Stimulated activated CD4-positive, alpha-beta T cell treated with anti-CD3 and anti-CD28 coated beads, Interleukin-1b, Interleukin-23, amount 100 ng/mL, for 48 hours (primary cell): ENCODE measurements at regions not wholly inside any gene's neighbourhood (a gene's known extent, or its start where the extent isn't known, plus 50 kb on each side); places are given as distances from the start of the nearest gene placed in this dataset.

ENCODE experiments used
- DNase-seq: peaks from one replicate; pipeline ENCODE4 v3.0.0-alpha.2; 2020

DNA sequence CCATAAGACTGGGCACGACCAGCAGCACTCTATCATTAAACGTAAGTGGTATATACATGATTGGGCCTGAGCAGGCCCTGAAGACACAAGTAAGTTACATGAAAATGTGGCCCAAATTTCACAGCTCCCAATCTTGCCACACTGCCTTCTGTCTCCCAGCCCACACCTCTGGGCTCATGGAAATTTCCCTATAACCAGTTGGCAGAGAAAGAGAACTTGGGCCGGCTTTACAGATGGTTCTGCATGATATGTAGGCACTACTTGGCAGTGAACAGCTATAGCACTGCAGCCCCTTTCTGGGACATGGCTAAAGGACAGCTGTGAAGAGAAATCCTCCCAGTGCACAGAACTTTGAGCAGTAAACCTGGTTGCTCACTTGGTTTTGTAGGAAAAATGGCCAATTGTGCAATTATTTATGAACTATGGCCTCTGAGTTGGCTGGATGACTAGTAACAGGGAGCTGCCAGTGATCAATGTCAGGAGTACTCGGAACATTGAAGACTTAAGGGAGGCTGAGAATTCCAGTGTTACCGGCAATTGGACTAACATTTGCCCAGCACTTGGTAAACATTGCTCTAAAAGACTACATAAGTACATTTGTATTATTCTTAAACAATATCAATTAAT is 1006.6 kb upstream of the LRRN3 start:
- DNase-seq: no peak

DNA sequence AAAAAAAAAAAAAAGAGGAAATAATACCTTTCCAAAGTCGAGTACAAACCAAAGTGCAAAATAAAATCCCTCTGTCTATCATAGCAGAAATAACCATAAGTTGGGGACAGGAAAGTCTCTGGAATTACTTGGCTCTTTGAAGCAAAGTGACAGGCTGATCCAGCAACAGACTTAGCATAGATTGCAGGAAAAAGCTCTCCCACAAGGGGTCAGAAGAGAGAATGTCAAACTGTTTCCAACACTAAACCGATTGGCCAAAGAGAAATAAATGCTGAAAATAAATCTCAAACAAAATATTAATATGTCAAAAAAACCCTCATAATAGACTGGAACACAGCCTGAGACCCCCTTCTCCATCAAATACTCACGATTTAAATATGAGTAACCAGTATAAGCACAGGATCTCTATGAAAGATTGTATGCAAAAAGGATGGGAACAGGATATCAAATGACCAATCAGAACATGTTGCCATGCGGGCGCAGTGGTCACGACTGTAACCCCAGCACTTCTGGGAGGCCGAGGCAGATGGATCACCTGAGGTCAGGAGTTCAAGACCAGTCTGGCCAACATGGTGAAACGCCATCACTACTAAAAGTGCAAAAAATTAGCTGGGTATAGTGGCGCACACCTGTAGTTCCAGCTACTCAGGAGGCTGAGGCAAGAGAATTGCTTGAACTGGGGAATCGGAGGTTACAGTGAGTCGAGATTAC is 1000.7 kb upstream of the LRRN3 start:
- no peak for DNase-seq

DNA sequence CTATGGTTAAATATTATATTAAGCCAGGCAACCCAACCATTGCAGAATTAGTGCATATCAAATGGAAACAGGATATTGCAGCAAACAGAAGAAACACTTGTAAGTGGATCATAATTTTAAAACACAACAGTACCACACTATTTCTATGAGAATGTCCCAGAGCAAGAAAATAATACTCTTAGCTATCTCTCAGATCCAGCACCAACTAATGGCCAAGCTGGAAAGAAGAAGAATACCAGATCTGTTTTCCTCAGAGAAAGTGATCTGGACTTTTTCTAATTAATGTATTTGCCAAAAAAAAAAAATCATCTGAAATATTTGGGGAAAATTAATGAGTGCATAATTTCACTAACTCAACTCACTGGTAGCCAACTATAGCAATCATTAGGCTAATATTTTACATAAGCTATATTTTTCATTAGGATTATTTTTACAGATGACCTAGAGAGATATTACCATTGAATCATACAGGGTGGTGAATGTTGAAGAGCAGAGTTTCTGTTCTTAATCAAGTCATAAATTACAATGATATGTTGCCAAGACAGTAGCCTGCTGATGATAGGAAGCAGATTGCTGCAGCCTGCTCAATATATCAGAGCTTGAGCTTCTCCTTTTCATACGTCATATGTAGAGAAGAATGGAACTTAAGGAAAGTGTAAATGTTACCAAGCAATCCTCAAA is 995.4 kb upstream of the LRRN3 start:
- no peak for DNase-seq

DNA sequence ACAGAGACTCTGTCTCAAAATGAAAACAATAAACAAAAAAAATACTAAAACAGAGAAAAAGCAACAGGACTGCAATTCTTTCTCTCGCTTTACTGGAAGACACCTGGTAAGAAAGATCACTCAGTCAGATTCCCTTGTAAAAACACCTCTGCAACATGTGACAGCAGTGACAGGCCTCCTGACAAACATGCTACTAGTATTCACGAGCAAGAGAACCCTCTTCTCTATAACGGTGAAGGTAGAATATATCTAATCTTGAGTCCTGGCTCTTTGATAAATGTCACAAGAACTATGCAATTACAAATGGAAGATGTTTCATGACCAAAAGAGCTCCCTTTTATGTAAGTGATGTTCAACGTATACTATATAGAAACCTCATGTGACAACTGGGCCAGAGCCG is 986.7 kb upstream of the LRRN3 start:
- no peak for DNase-seq

DNA sequence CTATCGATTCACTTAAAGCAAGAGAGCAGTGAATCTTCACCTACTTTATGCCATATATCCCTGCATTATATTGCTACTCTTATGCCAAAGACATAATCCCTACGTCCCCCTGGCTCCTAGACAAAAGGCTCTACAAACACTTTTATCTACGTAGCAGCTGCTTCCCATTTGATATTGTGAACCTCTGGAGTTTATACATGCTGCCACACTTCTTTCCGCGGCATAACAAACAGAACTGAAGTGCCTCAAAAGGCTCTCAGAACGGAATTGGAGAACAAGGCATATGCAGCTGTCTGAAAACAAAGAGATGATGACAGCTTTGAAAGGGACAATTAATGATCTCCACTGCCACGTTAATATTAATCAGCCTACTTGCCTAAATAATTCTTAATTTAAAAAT is 985.6 kb upstream of the LRRN3 start:
- DNase-seq: no peak

DNA sequence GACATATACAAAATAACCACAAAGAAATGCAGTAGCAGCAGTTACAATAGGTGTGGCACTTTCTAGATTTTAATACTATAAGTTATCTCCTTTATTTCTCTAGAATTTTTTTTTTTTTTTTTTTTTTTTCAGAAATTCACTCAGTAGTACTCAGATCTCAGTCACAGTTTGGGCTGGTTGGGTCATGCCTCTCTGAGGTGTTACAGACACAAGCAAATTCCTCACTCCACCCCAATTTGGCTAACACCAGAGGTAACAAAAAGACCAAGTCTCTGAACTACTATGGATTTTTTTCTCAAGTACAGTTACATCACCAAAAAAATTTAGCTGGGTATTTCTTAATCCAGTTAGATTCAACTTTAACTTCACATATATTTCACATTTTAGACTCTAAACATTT is 985.1 kb upstream of the LRRN3 start:
- DNase-seq: no peak

DNA sequence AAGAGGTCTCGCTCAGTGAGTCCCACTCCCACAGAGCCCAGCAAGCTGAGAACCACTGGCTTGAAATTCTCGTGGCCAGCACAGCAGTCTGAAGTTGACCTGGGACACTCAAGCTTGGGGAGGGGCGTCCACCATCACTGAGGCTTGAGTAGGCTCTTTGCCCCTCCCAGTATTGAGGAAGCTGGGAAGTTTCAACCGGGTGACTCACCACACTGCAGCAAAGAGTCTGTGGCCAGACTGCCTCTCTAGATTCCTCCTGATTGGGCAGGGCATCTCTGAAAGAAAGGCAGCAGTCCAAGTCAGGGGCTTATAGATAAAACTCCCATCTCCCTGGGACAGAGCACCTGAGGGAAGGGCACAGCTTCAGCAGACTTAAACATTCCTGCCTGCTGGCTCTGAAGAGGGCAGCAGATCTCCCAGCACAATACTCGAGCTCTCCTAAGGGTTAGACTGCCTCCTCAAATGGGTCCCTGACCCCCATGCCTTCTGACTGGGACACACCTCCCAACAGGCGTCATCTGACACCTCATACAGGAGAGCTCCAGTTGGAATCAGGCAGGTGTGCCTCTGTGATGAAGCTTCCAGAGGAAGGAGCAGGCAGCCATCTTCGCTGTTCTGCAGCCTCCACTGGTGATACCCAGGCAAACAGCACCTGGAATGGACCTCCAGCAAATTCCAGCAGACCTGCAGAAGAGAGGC is 970.9 kb upstream of the LRRN3 start:
- DNase-seq: no peak

DNA sequence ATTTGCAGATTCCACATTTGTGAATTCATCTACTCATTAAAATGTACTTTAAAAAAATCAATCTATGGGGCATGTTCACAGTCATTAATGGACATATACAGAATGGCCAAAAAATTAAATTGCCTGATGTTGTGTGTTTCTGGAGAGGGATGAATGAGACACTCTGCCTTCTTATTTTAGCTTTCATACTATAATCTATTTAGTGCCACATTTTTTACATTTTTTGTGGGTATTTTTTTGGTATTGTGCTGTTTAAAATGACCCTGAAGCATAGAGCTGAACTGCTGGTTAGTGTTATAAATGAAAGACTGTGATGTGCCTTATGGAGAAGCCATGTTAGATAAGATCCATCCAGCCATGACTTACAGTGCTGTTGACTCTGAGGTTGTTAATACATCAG is 961.8 kb upstream of the LRRN3 start:
- no peak for DNase-seq

DNA sequence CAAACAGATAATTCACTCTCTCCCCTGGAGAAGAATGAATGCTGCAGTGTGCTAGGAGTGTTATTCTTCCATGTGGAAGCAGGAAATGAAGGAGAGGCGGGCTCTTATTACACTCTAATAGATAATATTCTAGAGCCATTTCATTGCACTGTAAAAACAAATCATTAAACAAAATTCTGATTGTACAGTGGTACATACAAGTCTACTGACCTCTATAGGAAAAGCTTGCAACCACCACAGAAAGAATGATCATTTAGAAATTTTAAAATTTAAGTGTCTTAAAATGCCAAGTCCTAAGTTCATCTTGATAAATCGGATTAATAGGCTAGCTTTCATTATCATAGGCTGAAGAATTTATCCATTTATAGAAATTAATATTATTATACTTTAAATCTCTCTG is 960.3 kb upstream of the LRRN3 start:
- no peak for DNase-seq

DNA sequence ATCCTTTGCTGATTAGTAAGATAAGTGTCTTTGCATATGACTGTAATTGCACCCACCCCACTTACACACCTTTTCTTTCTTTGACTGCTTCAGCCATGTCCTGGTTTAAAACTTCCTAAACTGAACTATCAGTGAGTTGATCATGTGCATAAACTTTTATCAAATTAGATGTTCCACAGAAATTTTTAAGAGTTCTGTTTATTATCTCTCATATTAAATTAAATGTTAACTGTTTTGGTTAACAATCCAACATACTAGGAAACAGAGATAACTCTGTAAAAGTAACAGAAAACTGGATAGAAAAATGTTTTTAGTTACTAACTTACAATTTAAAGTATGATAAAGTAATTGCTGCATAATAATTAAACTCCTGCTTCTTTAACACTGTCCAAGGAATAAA is 959.6 kb upstream of the LRRN3 start:
- no peak for DNase-seq

DNA sequence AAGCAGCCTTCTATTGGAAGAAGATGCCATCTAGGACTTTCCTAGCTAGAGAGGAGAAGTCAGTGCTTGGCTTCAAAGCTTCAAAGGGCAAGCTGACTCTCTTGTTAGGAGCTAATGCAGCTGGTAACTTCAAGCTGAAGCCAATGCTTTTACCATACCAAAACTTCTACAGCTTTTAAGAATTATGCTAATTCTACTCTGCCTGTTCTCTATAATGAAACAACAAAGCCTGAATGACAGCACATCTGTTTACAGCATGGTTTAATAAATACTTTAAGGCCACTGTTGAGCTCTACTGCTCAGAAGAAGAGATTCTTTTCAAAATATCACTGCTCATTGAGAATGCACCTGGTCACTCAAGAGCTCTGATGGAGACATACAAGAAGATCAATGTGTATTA is 951.9 kb upstream of the LRRN3 start:
- no peak for DNase-seq

DNA sequence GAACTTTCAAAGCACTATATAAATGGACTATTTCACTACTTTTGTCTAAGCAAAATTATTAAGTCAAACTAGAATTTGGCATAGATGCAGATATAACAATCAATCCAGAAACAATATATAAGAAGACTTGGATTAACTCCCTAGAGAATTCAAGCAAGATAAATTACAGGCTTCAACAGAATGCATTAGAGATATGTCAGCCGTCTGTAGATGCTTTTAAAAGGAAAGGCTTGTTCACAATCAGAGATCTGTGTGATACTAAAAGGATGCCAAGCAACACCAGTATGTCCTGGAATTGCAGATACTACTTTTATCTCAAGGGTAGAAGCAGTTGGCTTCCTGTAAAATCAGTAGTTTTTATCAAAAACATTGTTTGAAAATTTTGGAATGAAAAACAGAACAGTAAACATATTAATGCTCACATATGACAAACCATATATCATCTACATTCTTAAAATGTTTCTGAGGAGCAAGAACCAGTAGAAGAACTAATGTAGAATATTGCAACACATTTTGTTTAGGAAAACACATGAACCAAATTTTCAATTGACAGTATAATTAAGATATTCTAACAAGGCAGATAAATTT is 947.9 kb upstream of the LRRN3 start:
- no peak for DNase-seq

DNA sequence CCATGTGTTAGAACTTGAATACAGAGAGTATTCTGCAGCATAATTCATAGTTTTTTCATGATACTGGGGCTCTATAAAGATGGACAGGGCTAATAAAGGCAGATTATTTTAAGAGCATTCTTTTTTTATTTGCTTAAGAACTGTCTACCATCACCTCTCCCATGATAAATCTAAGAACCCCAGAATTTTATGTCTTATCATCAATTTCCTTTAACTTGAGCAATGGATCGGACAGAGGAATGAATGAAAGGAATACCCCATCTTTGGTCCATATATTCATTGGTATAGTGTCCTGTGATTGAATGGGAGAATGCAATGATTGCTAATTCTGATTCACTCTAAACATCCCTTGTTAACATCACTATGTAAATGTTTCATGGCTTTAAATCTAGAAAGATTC is 946.3 kb upstream of the LRRN3 start:
- DNase-seq: no peak

DNA sequence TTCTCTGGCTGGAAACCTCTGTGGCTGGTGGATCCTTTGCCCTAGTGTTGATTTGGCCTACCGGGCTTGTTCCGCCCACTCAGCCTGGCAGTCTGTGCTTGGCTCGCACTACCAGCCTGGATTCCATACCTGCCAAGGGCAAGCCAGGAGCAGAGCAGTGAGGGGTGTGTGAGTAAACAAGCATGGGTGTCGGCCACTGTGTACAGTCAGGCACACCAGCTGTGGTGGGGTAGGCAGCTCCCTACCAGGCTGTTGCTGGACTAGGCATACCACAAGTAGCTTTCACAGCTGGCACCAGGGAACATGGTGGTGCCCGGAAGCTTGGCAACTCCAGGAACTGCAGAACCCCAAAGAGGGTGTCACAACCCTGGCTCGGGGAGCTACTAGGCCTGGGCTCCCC is 942.9 kb upstream of the LRRN3 start:
- DNase-seq: no peak

DNA sequence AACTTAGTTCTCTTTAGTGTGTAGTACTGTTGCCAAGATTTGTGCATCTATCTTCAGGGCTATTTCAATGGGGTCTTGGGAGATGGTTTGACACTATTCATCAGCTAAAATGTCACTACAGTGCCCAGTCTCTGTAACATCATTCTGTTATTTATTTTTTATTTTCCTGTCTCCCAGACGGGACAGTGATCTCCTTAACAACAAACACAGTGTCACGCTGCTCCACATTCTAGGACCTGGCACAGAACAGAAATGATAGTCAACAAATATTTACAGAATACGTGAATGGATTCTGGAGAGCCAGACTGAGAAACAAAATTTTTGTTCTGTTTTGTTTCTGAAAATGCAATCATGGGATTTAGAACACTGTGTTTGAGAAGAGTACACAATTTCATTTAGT is 937.7 kb upstream of the LRRN3 start:
- no peak for DNase-seq

DNA sequence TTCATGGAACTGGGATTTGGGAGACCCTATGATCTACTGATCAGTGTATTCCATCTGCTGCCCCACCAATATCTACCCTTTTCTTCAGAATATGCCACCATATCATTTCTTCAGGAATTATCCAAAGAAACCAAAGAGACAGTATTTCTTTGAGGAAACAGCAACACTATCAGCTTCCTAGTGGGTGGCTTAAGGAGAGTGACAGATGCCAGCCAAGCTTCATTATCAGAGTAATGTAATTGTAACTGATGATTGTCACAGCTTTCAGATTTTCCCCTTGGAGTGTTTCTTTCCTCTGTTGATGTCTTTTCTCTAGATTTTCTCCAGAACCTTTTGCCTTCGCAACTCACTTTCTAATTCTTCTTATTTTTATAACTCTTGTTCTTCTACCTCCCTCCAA is 934.4 kb upstream of the LRRN3 start:
- no peak for DNase-seq

DNA sequence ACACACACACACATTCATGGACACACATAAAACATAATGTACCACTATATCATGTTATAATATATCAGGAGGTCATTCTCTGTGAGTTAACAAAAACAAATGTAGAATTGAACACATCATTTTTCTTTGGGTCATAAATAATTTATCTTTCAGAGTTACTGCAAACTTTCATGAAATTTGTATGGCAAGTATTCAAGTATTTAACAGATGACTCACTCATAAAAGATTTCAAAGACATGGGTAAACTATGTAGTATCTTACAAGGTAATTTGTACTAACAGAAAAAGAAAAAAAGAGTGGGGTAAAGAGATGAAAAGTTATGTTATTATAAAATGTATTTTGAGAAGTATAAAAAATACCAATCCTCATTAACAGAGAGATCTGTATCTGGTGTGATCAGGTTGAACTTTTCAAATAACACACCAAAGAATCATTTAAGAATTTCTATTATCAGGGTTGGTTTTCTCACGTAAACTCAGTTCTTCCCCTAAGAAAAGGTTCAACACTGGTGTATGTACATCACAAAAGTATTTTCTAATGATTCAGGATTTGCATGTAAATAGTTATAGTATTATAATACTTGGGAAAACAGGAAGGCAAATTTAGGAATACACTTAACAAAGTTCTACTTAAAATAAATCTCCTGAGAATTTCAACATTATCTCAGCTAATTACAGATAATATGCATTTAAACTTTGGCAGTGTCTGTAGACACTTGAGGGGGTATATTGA is 933.1 kb upstream of the LRRN3 start:
- no peak for DNase-seq

DNA sequence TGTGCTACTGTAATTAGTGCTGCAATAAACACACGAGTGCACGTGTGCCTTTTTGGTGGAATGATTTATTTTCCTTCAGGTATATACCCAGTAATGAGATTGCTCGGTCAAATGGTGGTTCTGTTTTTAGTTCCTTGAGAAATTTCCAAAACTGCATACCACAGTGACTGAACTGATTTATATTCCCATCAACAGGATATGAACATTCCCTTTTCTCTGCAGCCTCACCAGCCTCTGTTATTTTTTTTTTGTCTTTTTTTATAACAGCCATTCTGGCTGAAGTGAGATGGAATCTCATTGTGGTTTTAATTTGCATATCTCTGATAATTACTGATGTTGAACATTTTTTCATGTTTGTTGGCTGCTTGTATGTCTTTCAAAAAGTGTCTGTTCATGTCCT is 922.9 kb upstream of the LRRN3 start:
- DNase-seq: no peak

DNA sequence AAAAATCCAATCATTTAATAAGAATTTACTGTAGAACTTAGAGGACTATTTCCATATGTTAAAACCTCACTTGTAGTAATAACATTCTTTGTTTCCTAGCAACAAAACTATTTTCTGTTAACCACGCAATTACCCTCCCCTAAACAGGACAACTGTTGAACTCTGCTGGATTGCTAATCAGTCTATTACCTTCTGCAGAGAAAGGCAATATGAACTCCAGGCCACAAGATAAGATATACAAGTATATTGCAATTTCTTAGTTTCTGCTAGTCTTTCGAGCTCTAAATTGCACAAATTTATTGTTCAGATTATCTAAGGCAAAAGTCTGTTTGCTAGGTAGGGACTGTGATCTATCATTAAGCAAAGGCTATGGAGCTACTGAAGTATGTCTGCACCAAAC is 920.1 kb upstream of the LRRN3 start:
- DNase-seq: no peak

DNA sequence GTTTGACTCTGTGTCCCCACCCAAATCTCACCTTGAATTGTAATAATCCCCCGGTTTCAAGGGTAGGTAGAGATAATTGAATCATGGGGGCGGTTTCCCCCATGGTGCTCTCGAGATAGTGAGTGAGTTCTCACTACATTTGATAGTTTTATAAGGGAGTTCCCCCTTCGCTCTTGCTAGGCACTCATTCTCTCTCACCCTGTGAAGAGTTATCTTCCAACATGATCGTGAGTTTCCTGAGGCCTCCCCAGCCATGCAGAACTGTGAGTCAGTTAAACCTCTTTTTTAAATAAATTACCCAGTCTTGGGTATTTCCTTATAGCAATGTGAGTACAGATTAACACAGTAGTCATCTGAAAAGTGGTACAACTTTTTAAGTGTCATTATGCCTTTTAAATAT is 913.5 kb upstream of the LRRN3 start:
- DNase-seq: peak; percentile 6

DNA sequence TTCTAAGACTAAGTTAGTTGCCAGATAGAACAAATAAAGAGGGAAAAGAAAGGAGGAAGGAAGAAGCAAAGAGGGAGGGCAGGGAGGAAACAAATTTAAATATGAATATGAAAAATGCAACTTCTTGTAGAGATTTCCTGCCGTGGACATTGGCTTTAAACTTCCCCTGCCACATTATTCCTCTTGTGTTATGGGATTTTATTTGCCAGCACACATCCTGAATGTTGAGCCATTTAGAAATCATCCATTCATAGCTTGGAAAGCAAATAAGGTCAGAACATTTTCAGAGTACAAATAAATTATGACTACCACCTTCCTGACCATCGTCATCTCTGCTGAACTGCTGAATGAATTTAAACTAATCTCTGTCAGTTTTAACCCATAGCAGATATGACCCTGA is 911.9 kb upstream of the LRRN3 start:
- DNase-seq: no peak

DNA sequence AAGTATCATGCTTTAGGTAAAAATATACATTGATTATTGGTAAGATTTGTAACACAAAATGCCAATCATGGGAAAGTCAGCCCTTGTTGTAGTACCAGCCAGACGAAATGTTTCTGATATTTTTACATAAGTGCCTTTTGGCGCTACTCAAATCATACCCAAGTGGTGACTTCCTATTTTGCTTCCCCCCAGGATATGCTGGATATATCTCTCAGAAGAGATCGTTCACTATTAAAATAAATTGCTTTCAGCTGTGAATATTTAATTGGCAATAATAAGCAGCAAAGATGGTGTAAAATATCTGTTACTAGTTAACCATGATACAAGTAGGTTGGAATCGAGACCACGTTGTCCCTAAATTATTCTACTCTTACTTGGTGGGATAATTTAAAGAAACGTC is 909.2 kb upstream of the LRRN3 start:
- no peak for DNase-seq

DNA sequence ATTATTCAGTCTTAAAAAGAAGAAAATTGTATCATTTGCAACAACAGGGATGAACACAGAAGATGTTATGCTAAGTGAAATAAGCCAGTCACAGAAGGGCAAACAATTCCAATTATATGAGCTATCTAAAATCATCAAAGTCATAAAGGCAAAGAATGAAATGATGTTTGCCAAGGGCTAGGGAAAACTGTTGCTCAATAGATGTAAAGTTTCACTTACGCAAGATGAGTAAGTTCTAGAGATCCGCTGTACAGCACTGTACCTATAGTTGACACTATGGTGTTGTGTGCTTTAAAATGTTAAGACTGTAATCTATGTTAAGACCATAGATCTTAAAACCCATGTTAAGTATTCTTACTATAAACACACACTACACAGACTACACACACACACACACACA is 904.6 kb upstream of the LRRN3 start:
- DNase-seq: no peak
